GM12878 (cell line): ENCODE measurements at regions not wholly inside any gene's neighbourhood (a gene's known extent, or its start where the extent isn't known, plus 50 kb on each side); places are given as distances from the start of the nearest gene placed in this dataset.

Experiments used
- ATAC-seq: fragments of 200-7000 bp; cut with Tn5 transposase; 3 replicates; pipeline ENCODE4 v1.9.1; 2020; ENCODE audit warnings: mild to moderate bottlenecking, moderate library complexity
- BruUV-seq: library from RNA; stranded (reverse); fragments of 400-500 nt; replicated peaks from 2 replicates; lab custom pipeline; 2021; lab: Mats Ljungman, UMichigan
- CTCF ChIA-PET: fragments of 300-600 bp; sonication (Branson Sonifier 250); formaldehyde crosslinking; extraction: SDS; loops from one replicate; lab custom pipeline; 2021; ENCODE audit warnings: inconsistent platforms; lab: Yijun Ruan, JAX
- POLR2A ChIA-PET: fragments of 350-600 bp; formaldehyde crosslinking; extraction: SDS; loops from one replicate; lab custom pipeline; 2021; ENCODE audit warnings: inconsistent platforms; lab: Charles Lee
- RAD21 ChIA-PET: fragments of 300-600 bp; sonication (Branson Sonifier 250); formaldehyde crosslinking; loops from one replicate; lab custom pipeline; 2023; ENCODE audit warnings: antibody characterized with exemption; ENCODE audit not compliant: unreplicated experiment; lab: Charles Lee
- SMC1A ChIA-PET: fragments of 300-600 bp; sonication (Branson Sonifier 250); formaldehyde crosslinking; loops from one replicate; lab custom pipeline; 2023; ENCODE audit not compliant: unreplicated experiment, uncharacterized antibody; lab: Charles Lee
- DNase-seq: peaks from one replicate; pipeline ENCODE4 v3.0.0-alpha.2; 2011; ENCODE audit warnings: low read depth, low spot score
- FAIRE-seq: peaks from 3 replicates; lab custom pipeline; 2011; peaks lifted over from hg19 to GRCh38; lab: Jason Lieb, UNC
- H2AFZ ChIP-seq: 2 replicates; pipeline ENCODE4 v1.6.0; 2011; ENCODE audit warnings: low read depth, low read length, control low read depth; ENCODE audit not compliant: control insufficient read depth
- H3K27ac ChIP-seq: 2 replicates; pipeline ENCODE4 v1.5.1; 2011; ENCODE audit warnings: control low read depth; ENCODE audit not compliant: control insufficient read depth, insufficient read depth
- H3K27me3 ChIP-seq, 2 experiments: replicated peaks in 1 of 2; 2 replicates each; pipeline versions ENCODE4 v1.6.0 to v1.6.1; 2011; ENCODE audit warnings: low read length in 1 of 2; ENCODE audit not compliant: control insufficient read depth in 2 of 2, insufficient read depth in 2 of 2
- H3K36me3 ChIP-seq, 2 experiments: 2 replicates each; pipeline ENCODE4 v1.5.1; 2011; ENCODE audit warnings: low read length in 1 of 2; ENCODE audit not compliant: control insufficient read depth in 2 of 2, insufficient read depth in 2 of 2
- H3K4me1 ChIP-seq: 2 replicates; pipeline ENCODE4 v1.6.1; 2011; ENCODE audit warnings: mild to moderate bottlenecking, low read length, moderate library complexity, mixed read lengths; ENCODE audit not compliant: control insufficient read depth, insufficient read depth
- H3K4me2 ChIP-seq: 2 replicates; pipeline ENCODE4 v1.6.0; 2011; ENCODE audit warnings: control low read depth; ENCODE audit not compliant: control insufficient read depth, insufficient read depth
- H3K4me3 ChIP-seq: fragments of 200-600 bp; sonication (generic); 2 replicates; pipeline ENCODE4 v1.5.1; 2016
- H3K79me2 ChIP-seq: 2 replicates; pipeline ENCODE4 v1.6.0; 2011; ENCODE audit warnings: low read length; ENCODE audit not compliant: control insufficient read depth, insufficient read depth
- H3K9ac ChIP-seq: 2 replicates; pipeline ENCODE4 v1.8.0; 2011; ENCODE audit warnings: low read length, control low read depth, mixed read lengths; ENCODE audit not compliant: control insufficient read depth, insufficient read depth
- H3K9me3 ChIP-seq: replicated peaks from 3 replicates; pipeline ENCODE4 v1.5.1; 2011; ENCODE audit warnings: mild to moderate bottlenecking, low read length; ENCODE audit not compliant: control insufficient read depth, insufficient read depth
- H4K20me1 ChIP-seq: 2 replicates; pipeline ENCODE4 v1.6.0; 2011; ENCODE audit not compliant: control insufficient read depth, insufficient read depth
- BCL11A ChIP-seq: IDR thresholded peaks from 2 replicates; pipeline ENCODE4 v1.6.1; 2011; ENCODE audit warnings: low read depth, low read length
- CHD1 ChIP-seq: IDR thresholded peaks from 2 replicates; pipeline ENCODE4 v1.6.1; 2012; ENCODE audit warnings: low read depth, low read length, improper control_type of control experiment
- DPF2 ChIP-seq: fragments of 450-650 bp; IDR thresholded peaks from 2 replicates; pipeline ENCODE4 v1.6.1; 2017; ENCODE audit warnings: mild to moderate bottlenecking
- EGR1 ChIP-seq, 2 experiments: IDR thresholded peaks; 1 replicate in 1 of 2; 2 replicates in 1 of 2; pipeline ENCODE4 v1.6.1; 2011 to 2012; ENCODE audit warnings: low read depth in 2 of 2, low read length in 2 of 2, borderline replicate concordance in 1 of 2, mild to moderate bottlenecking in 1 of 2, moderate library complexity in 1 of 2
- ELK1 ChIP-seq: IDR thresholded peaks from 2 replicates; pipeline ENCODE4 v1.6.1; 2012; ENCODE audit warnings: low read depth, low read length, improper control_type of control experiment
- HCFC1 ChIP-seq: fragments of 150-350 bp; IDR thresholded peaks from 2 replicates; pipeline ENCODE4 v1.6.1; 2014; ENCODE audit warnings: low read length
- JUNB ChIP-seq: IDR thresholded peaks from 2 replicates; pipeline ENCODE4 v1.6.1; 2016; ENCODE audit warnings: antibody characterized with exemption, mild to moderate bottlenecking
- LARP7 ChIP-seq: fragments of 450-650 bp; IDR thresholded peaks from 2 replicates; pipeline ENCODE4 v1.6.1; 2017; ENCODE audit warnings: mild to moderate bottlenecking
- REST ChIP-seq: IDR thresholded peaks from 2 replicates; pipeline ENCODE4 v1.6.1; 2012; ENCODE audit warnings: mild to moderate bottlenecking, low read depth, low read length
- SIX5 ChIP-seq: IDR thresholded peaks from 2 replicates; pipeline ENCODE4 v1.6.1; 2011; ENCODE audit warnings: mild to moderate bottlenecking, low read depth, low read length, moderate library complexity; ENCODE audit not compliant: severe bottlenecking
- YY1 ChIP-seq: IDR thresholded peaks from 2 replicates; pipeline ENCODE4 v1.6.1; 2011; ENCODE audit warnings: low read depth, mild to moderate bottlenecking, low read length
- ZSCAN29 ChIP-seq: fragments of 450-650 bp; IDR thresholded peaks from 2 replicates; pipeline ENCODE4 v1.6.1; 2017; ENCODE audit warnings: mild to moderate bottlenecking, moderate library complexity
- WGBS: methylation state at CpG from one replicate; pipeline ENCODE4 v1.1.6; 2016; ENCODE audit warnings: low lambda C conversion rate; ENCODE audit not compliant: insufficient replicate concordance, insufficient coverage; ENCODE audit errors: missing lambda C conversion rate; 5-methylcytosine and 5-hydroxymethylcytosine counted together
- in situ Hi-C: fragments of 300-500 bp; cut with MboI; formaldehyde crosslinking; loops from 9 replicates; pipeline ENCODE4 v1.14.3; 2018; ENCODE audit warnings: mixed read lengths
- intact Hi-C: fragments of 100-400 bp; cut with micrococcal nuclease; formaldehyde crosslinking; loops from one replicate; pipeline ENCODE4 v1.14.2; 2022; ENCODE audit not compliant: unreplicated experiment
- TF ChIP-seq, protein P1 (sequence below): fragments of 450-650 bp; formaldehyde crosslinking; IDR thresholded peaks from 2 replicates; pipeline ENCODE4 v1.5.0; 2022; ENCODE audit warnings: mild to moderate bottlenecking, missing genetic modification characterization
- TF ChIP-seq, protein P2 (sequence below): fragments of 450-650 bp; IDR thresholded peaks from 2 replicates; pipeline ENCODE4 v1.6.1; 2018; ENCODE audit warnings: mild to moderate bottlenecking, low read depth, moderate library complexity; ENCODE audit not compliant: partially characterized antibody

GRCh38 chr9:85199866-85200495, 530.5 kb downstream of the NTRK2 start:
- FAIRE-seq: no peak

More at GRCh38 chr9:85199866-85200495, 530.5 kb downstream of the NTRK2 start:
- H3K27me3 ChIP-seq: no peaks in the 10 kb centered on the region
- TF ChIP-seq LARP7 (no peak), ZSCAN29 (no peak), YY1 (no peak), DPF2 (no peak), CHD1 (no peak), ELK1 (no peak), HCFC1 (no peak), JUNB (no peak), SIX5 (no peak), EGR1 (IDR thresholded peaks at IDR 0.05; ENCODE audit: borderline replicate concordance in 1 of 2, low read depth in 2 of 2, low read length in 2 of 2) (no peak), REST (no peak), BCL11A (no peak)
- TF ChIP-seq, protein P1, sequence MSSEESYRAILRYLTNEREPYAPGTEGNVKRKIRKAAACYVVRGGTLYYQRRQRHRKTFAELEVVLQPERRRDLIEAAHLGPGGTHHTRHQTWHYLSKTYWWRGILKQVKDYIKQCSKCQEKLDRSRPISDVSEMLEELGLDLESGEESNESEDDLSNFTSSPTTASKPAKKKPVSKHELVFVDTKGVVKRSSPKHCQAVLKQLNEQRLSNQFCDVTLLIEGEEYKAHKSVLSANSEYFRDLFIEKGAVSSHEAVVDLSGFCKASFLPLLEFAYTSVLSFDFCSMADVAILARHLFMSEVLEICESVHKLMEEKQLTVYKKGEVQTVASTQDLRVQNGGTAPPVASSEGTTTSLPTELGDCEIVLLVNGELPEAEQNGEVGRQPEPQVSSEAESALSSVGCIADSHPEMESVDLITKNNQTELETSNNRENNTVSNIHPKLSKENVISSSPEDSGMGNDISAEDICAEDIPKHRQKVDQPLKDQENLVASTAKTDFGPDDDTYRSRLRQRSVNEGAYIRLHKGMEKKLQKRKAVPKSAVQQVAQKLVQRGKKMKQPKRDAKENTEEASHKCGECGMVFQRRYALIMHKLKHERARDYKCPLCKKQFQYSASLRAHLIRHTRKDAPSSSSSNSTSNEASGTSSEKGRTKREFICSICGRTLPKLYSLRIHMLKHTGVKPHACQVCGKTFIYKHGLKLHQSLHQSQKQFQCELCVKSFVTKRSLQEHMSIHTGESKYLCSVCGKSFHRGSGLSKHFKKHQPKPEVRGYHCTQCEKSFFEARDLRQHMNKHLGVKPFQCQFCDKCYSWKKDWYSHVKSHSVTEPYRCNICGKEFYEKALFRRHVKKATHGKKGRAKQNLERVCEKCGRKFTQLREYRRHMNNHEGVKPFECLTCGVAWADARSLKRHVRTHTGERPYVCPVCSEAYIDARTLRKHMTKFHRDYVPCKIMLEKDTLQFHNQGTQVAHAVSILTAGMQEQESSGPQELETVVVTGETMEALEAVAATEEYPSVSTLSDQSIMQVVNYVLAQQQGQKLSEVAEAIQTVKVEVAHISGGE: no peak
- TF ChIP-seq, protein P2, sequence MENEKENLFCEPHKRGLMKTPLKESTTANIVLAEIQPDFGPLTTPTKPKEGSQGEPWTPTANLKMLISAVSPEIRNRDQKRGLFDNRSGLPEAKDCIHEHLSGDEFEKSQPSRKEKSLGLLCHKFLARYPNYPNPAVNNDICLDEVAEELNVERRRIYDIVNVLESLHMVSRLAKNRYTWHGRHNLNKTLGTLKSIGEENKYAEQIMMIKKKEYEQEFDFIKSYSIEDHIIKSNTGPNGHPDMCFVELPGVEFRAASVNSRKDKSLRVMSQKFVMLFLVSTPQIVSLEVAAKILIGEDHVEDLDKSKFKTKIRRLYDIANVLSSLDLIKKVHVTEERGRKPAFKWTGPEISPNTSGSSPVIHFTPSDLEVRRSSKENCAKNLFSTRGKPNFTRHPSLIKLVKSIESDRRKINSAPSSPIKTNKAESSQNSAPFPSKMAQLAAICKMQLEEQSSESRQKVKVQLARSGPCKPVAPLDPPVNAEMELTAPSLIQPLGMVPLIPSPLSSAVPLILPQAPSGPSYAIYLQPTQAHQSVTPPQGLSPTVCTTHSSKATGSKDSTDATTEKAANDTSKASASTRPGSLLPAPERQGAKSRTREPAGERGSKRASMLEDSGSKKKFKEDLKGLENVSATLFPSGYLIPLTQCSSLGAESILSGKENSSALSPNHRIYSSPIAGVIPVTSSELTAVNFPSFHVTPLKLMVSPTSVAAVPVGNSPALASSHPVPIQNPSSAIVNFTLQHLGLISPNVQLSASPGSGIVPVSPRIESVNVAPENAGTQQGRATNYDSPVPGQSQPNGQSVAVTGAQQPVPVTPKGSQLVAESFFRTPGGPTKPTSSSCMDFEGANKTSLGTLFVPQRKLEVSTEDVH: no peak
- intact Hi-C loops: no loop called here
- no peak overlapping the region for H3K27ac ChIP-seq
- no peak overlapping the region for H2AFZ ChIP-seq
- no peaks in the 10 kb centered on the region for H3K4me1 ChIP-seq
- ChIA-PET SMC1A (no interaction called here), RAD21 (no interaction called here), POLR2A (no interaction called here), CTCF (no interaction called here)
- WGBS: 36% methylated on average over 1 of the region's 1 CpG
- H3K9ac ChIP-seq: no peak overlapping the region
- ATAC-seq (no peak), DNase-seq (no peak)
- no TSS peak for BruUV-seq
- in situ Hi-C loops: no loop called here
- H3K4me2 ChIP-seq: no peak overlapping the region
- H3K36me3 ChIP-seq: no peaks in the 10 kb centered on the region
- no peaks in the 10 kb centered on the region for H3K9me3 ChIP-seq
- no peak overlapping the region for H3K4me3 ChIP-seq
- H3K79me2 ChIP-seq: no peaks in the 10 kb centered on the region
- no peaks in the 10 kb centered on the region for H4K20me1 ChIP-seq
